ENCODE measurements at regions not wholly inside any gene's neighbourhood (a gene's known extent, or its start where the extent isn't known, plus 50 kb on each side); places are given as distances from the start of the nearest gene placed in this dataset.

DNA sequence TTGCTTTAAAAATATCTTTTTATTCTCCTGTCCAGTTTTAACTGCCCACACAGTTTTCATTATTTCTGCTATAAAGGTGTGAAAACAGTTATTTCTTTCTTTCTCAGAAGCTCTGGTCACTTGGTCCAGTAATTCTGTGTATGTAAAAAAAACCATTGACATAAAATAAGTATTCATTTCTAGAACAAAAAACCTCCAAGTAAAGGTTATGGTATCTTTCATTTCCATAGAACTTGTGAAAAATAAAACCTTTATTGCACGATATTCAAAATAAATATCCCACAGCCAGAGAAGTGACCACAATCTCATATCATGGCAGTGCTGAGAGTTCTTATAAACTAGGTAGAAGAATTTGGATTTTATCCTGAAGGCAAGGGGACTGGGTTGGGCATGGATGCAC is 96.9 kb upstream of the TNFSF4 start:
- Histone ChIP-seq H3K9ac (ENCODE audit: low read length) (no peak overlapping the region), H3K9me3 (ENCODE audit: insufficient read depth, low read length) (no peaks in the 10 kb centered on the region), H3K4me1 (ENCODE audit: low read length) (peaks cover 19% of the 10 kb centered on the region), H2AFZ (ENCODE audit: low read depth, low read length) (no peak overlapping the region), H3K36me3 (replicated peaks; ENCODE audit: low read depth, low read length) (no peaks in the 10 kb centered on the region), H3K27ac (ENCODE audit: low read length) (no peak overlapping the region), H3K4me3 (ENCODE audit: low read length) (no peak overlapping the region), H4K20me1 (ENCODE audit: insufficient read depth, low read length) (no peaks in the 10 kb centered on the region), H3K27me3 (ENCODE audit: low read depth, low read length) (no peaks in the 10 kb centered on the region), H3K4me2 (ENCODE audit: low read length) (no peak overlapping the region), H3K79me2 (ENCODE audit: low read length) (no peaks in the 10 kb centered on the region)
- TF ChIP-seq EZH2phosphoT487 (IDR thresholded peaks at IDR 0.05; ENCODE audit: low read depth) = no peak

DNA sequence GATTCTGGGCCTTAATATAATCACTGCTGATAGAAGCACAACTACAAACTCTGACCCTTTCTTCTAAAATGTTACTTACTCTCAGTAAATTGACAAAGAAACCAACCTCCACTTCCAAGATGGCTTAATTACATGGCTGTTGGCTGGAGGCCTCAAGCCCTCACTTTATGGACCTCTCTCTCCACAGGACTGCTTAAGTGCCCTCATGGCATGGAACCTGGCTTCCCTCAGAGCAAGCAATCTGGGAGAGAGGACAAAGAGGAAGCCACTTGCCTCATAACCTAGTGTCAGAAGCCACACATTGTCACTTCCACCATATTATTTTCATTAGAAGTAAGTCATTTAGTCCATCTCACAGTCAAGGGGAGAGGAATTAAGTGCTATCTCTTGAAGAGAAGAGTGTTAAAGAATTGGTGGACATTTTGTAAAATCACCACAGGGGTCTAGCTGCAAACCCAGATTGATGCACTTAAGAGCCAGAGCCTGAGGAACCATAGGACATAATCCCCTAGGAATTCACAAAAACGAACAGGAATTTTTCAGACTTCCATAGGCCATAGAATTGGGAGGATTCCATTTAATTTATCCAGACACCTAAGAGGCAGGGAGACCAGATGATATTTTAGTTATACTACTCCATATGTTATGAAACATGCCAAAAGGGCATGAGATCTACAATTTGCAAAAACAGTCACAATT is 97.5 kb upstream of the TNFSF4 start:
- Histone ChIP-seq H3K27me3 (ENCODE audit: low read depth, low read length) (no peaks in the 10 kb centered on the region), H3K9ac (ENCODE audit: low read length) (no peak overlapping the region), H4K20me1 (ENCODE audit: insufficient read depth, low read length) (no peaks in the 10 kb centered on the region), H3K27ac (ENCODE audit: low read length) (no peak overlapping the region), H3K36me3 (replicated peaks; ENCODE audit: low read depth, low read length) (no peaks in the 10 kb centered on the region), H3K79me2 (ENCODE audit: low read length) (no peaks in the 10 kb centered on the region), H3K4me2 (ENCODE audit: low read length) (no peak overlapping the region), H3K9me3 (ENCODE audit: insufficient read depth, low read length) (0 out of 2 replicates have a peak, but pooled peaks cover 3% of the 10 kb centered on the region), H3K4me1 (ENCODE audit: low read length) (peaks cover 12% of the 10 kb centered on the region), H3K4me3 (ENCODE audit: low read length) (no peak overlapping the region), H2AFZ (ENCODE audit: low read depth, low read length) (no peak overlapping the region)
- TF ChIP-seq EZH2phosphoT487 (IDR thresholded peaks at IDR 0.05; ENCODE audit: low read depth) = no peak
- TF ChIP-seq, protein P1, sequence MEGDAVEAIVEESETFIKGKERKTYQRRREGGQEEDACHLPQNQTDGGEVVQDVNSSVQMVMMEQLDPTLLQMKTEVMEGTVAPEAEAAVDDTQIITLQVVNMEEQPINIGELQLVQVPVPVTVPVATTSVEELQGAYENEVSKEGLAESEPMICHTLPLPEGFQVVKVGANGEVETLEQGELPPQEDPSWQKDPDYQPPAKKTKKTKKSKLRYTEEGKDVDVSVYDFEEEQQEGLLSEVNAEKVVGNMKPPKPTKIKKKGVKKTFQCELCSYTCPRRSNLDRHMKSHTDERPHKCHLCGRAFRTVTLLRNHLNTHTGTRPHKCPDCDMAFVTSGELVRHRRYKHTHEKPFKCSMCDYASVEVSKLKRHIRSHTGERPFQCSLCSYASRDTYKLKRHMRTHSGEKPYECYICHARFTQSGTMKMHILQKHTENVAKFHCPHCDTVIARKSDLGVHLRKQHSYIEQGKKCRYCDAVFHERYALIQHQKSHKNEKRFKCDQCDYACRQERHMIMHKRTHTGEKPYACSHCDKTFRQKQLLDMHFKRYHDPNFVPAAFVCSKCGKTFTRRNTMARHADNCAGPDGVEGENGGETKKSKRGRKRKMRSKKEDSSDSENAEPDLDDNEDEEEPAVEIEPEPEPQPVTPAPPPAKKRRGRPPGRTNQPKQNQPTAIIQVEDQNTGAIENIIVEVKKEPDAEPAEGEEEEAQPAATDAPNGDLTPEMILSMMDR (IDR thresholded peaks at IDR 0.05; ENCODE audit: low read depth, low read length) = no peak

DNA sequence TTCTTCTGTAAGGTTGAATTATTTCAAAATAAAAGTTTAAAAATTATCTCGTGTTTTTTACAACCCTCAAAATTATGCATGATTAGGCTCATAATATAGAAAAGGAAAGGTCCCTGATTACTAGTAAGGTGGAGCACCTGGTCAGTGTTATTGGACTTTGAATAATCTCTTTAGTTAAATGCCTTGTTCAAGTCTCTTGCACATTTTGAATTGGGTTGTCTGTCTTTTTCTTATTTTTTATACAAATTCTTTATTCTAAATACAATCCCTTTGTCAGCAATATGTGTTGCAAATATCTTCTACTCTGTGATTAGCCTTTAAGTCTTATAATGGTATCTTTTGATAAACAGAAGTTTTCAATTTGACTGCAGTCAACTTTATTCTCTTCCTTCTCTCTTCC is 100.7 kb upstream of the TNFSF4 start:
- no peaks in the 10 kb centered on the region for H4K20me1 ChIP-seq (ENCODE audit: insufficient read depth, low read length)
- H3K4me2 ChIP-seq (ENCODE audit: low read length) = no peak overlapping the region
- H3K27me3 ChIP-seq (ENCODE audit: low read depth, low read length) = no peaks in the 10 kb centered on the region
- no peak overlapping the region for H3K9ac ChIP-seq (ENCODE audit: low read length)
- no peaks in the 10 kb centered on the region for H3K79me2 ChIP-seq (ENCODE audit: low read length)
- peaks cover 9% of the 10 kb centered on the region; the same call in 1 of the 2 replicates for H3K9me3 ChIP-seq (ENCODE audit: insufficient read depth, low read length)
- no peak overlapping the region for H3K4me3 ChIP-seq (ENCODE audit: low read length)
- H3K27ac ChIP-seq (ENCODE audit: low read length) = no peak overlapping the region
- H3K36me3 ChIP-seq (replicated peaks; ENCODE audit: low read depth, low read length) = no peaks in the 10 kb centered on the region
- no peak for TF ChIP-seq EZH2phosphoT487 (IDR thresholded peaks at IDR 0.05; ENCODE audit: low read depth)
- TF ChIP-seq, protein P1 (IDR thresholded peaks at IDR 0.05; ENCODE audit: low read depth, low read length) = no peak
- no peak overlapping the region for H2AFZ ChIP-seq (ENCODE audit: low read depth, low read length)
- no peaks in the 10 kb centered on the region for H3K4me1 ChIP-seq (ENCODE audit: low read length)

DNA sequence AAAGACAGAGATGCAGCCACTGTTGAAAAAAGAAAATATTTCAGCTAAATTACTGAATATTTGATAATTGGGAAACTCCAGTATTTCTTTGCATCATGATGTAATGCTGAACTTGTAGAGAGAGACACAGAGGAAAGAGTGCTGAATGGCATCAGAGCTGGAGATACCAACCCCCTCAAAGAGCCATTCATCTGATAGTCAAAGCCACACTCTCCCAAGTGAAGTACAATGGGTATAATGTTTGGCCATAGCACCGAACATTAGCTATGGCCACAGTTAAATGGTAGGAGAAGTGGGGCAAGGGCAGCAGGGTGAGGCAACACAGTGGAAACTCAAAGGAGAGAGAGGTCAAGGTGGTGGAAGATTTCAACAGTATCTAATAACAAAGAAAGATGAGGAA is 107.5 kb upstream of the TNFSF4 start:
- Histone ChIP-seq H3K27me3 (ENCODE audit: low read depth, low read length) (no peaks in the 10 kb centered on the region), H3K4me1 (ENCODE audit: low read length) (no peaks in the 10 kb centered on the region), H3K79me2 (ENCODE audit: low read length) (no peaks in the 10 kb centered on the region), H3K27ac (ENCODE audit: low read length) (no peak overlapping the region), H3K36me3 (replicated peaks; ENCODE audit: low read depth, low read length) (no peaks in the 10 kb centered on the region), H3K9me3 (ENCODE audit: insufficient read depth, low read length) (peaks cover 6% of the 10 kb centered on the region; the same call in 1 of the 2 replicates), H4K20me1 (ENCODE audit: insufficient read depth, low read length) (no peaks in the 10 kb centered on the region), H3K9ac (ENCODE audit: low read length) (no peak overlapping the region), H3K4me2 (ENCODE audit: low read length) (no peak overlapping the region), H2AFZ (ENCODE audit: low read depth, low read length) (no peak overlapping the region), H3K4me3 (ENCODE audit: low read length) (no peak overlapping the region)
- TF ChIP-seq, protein P1 (IDR thresholded peaks at IDR 0.05; ENCODE audit: low read depth, low read length) = no peak
- no peak for TF ChIP-seq EZH2phosphoT487 (IDR thresholded peaks at IDR 0.05; ENCODE audit: low read depth)
